GM12891 (cell line): ENCODE measurements at regions not wholly inside any gene's neighbourhood (a gene's known extent, or its start where the extent isn't known, plus 50 kb on each side); places are given as distances from the start of the nearest gene placed in this dataset.

Source experiments
- POLR2A ChIP-seq: IDR thresholded peaks from 2 replicates; pipeline ENCODE4 v1.6.1; 2011; ENCODE audit warnings: low read depth, low read length, control low read depth
- POLR2AphosphoS5 ChIP-seq: IDR thresholded peaks from 2 replicates; pipeline ENCODE4 v1.6.1; 2011; ENCODE audit warnings: low read depth, low read length, control low read depth
- TAF1 ChIP-seq: IDR thresholded peaks from 2 replicates; pipeline ENCODE4 v1.6.1; 2011; ENCODE audit warnings: low read depth, low read length, control low read depth

DNA sequence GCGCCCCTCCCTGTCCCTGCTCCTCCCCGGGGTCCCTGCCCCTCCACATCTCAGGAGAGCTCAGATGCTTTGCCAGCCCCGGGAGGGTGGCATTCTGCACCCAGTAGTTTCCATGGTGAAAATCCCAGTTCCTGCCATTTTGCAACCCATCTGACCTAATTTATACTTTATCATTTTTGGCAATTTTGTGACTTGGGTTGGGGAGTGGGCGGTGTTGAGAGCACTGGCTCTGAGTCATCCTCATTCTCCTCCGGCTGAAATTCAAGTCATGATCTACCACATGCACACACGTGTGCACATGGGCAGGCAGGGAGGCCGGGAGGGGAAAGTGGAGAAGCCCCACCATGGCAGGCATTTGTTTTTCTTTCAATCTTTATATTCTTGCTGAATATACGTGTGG lies 208.6 kb downstream of the URI1 start:
- TF ChIP-seq TAF1, result no peak
- no peak for TF ChIP-seq POLR2A
- TF ChIP-seq POLR2AphosphoS5, result no peak
